Smooth muscle cell (in vitro differentiated cells): ENCODE measurements at regions not wholly inside any gene's neighbourhood (a gene's known extent, or its start where the extent isn't known, plus 50 kb on each side); places are given as distances from the start of the nearest gene placed in this dataset.

Experiments used
- DNase-seq: peaks from one replicate; lab custom pipeline; 2025; ENCODE audit not compliant: unreplicated experiment; lab: John Stamatoyannopoulos, UW
- H2AFZ ChIP-seq: fragments of 200-600 bp; sonication (generic); 2 replicates; pipeline ENCODE4 v1.6.0; 2016; ENCODE audit warnings: antibody characterized with exemption, low read depth, mild to moderate bottlenecking
- H3F3A ChIP-seq: fragments of 200-600 bp; sonication (generic); 2 replicates; pipeline ENCODE4 v1.6.0; 2017; ENCODE audit warnings: antibody characterized with exemption, low read depth
- H3K27ac ChIP-seq: fragments of 200-600 bp; sonication (generic); 2 replicates; pipeline ENCODE4 v1.5.1; 2016; ENCODE audit warnings: low read depth, mild to moderate bottlenecking
- H3K27me3 ChIP-seq: fragments of 200-600 bp; sonication (generic); 2 replicates; pipeline ENCODE4 v1.6.1; 2016; ENCODE audit warnings: low read depth, mild to moderate bottlenecking
- H3K36me3 ChIP-seq: fragments of 200-600 bp; sonication (generic); 2 replicates; pipeline ENCODE4 v1.5.1; 2016; ENCODE audit warnings: low read depth
- H3K4me1 ChIP-seq: fragments of 200-600 bp; sonication (generic); 2 replicates; pipeline ENCODE4 v1.5.1; 2016; ENCODE audit warnings: low read depth
- H3K4me2 ChIP-seq: fragments of 200-600 bp; sonication (generic); 2 replicates; pipeline ENCODE4 v1.6.0; 2016; ENCODE audit warnings: mild to moderate bottlenecking
- H3K4me3 ChIP-seq: fragments of 200-600 bp; sonication (generic); 2 replicates; pipeline ENCODE4 v1.5.1; 2016; ENCODE audit warnings: mild to moderate bottlenecking
- H3K79me2 ChIP-seq: fragments of 200-600 bp; sonication (generic); 2 replicates; pipeline ENCODE4 v1.6.0; 2016; ENCODE audit warnings: low read depth, mild to moderate bottlenecking
- H3K9ac ChIP-seq: fragments of 200-600 bp; sonication (generic); 2 replicates; pipeline ENCODE4 v1.6.0; 2016; ENCODE audit warnings: low read depth
- H3K9me3 ChIP-seq: fragments of 200-600 bp; sonication (generic); replicated peaks from 2 replicates; pipeline ENCODE4 v1.5.1; 2016; ENCODE audit warnings: low read depth
- H4K20me1 ChIP-seq: fragments of 200-600 bp; sonication (generic); 2 replicates; pipeline ENCODE4 v1.6.0; 2016; ENCODE audit warnings: low read depth
- WGBS: methylation state at CpG from one replicate; pipeline ENCODE4 v1.1.7; 2016; ENCODE audit warnings: low lambda C conversion rate; 5-methylcytosine and 5-hydroxymethylcytosine counted together
- TF ChIP-seq, protein P1 (sequence below): fragments of 200-600 bp; sonication (generic); IDR thresholded peaks from 2 replicates; pipeline ENCODE4 v1.5.1; 2017; ENCODE audit warnings: borderline replicate concordance, mild to moderate bottlenecking, antibody characterized with exemption; ENCODE audit not compliant: insufficient read depth, poor library complexity, severe bottlenecking

DNA sequence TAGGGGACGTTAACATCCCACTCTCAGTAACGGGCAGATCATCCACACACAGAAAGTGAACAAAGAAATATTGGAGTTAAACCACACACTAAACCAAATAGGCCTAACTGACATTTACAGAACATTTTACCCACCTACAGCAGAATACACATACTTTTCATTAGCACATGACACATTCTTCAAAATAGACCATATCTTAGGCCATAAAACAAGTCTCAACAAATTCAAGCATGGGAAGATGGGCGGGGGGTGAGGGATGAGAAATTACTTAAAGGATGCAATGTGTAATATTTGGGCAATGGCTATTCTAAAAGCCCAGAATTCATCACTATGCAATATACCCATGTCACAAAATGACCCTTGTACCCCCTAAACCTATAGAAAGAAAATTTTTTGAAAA lies 226.2 kb downstream of the ATPSCKMT start:
- Histone ChIP-seq H2AFZ (no peak overlapping the region), H3K4me3 (no peak overlapping the region), H3K36me3 (peaks cover 5% of the 10 kb centered on the region), H3K27ac (no peak overlapping the region), H3K79me2 (no peaks in the 10 kb centered on the region), H3K4me2 (no peak overlapping the region), H4K20me1 (no peaks in the 10 kb centered on the region), H3K27me3 (no peaks in the 10 kb centered on the region), H3K4me1 (no peaks in the 10 kb centered on the region), H3F3A (no peaks in the 10 kb centered on the region), H3K9me3 (no peaks in the 10 kb centered on the region), H3K9ac (no peak overlapping the region)
- WGBS, result 79% methylated on average over 3 of the region's 3 CpGs
- TF ChIP-seq, protein P1, sequence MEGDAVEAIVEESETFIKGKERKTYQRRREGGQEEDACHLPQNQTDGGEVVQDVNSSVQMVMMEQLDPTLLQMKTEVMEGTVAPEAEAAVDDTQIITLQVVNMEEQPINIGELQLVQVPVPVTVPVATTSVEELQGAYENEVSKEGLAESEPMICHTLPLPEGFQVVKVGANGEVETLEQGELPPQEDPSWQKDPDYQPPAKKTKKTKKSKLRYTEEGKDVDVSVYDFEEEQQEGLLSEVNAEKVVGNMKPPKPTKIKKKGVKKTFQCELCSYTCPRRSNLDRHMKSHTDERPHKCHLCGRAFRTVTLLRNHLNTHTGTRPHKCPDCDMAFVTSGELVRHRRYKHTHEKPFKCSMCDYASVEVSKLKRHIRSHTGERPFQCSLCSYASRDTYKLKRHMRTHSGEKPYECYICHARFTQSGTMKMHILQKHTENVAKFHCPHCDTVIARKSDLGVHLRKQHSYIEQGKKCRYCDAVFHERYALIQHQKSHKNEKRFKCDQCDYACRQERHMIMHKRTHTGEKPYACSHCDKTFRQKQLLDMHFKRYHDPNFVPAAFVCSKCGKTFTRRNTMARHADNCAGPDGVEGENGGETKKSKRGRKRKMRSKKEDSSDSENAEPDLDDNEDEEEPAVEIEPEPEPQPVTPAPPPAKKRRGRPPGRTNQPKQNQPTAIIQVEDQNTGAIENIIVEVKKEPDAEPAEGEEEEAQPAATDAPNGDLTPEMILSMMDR, result no peak
- DNase-seq, result no peak

DNA sequence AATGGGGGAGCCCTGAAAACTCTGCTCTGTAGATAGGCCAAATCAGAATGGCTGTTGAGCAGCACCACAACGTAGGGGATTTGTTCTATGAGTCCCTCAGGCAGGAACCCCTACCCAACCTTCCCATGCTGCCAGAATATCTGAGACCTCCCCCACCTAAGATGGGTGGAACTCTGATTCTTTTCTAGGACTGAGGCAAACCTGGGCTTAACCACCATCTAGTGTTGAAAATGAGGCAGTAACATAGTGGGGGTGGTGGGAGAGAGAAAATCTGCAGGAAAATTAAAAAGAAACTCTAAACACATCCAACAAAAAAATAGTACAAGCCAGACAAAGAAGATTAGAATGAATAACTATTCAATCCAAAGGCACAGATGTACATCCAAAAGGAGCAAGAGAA lies 228.4 kb downstream of the ATPSCKMT start:
- Histone ChIP-seq H3K27me3 (no peaks in the 10 kb centered on the region), H3K4me2 (no peak overlapping the region), H3K36me3 (peaks cover under 1% of the 10 kb centered on the region), H2AFZ (no peak overlapping the region), H3K4me3 (no peak overlapping the region), H3K27ac (no peak overlapping the region), H3F3A (no peaks in the 10 kb centered on the region), H3K4me1 (no peaks in the 10 kb centered on the region), H4K20me1 (no peaks in the 10 kb centered on the region), H3K79me2 (no peaks in the 10 kb centered on the region), H3K9me3 (no peaks in the 10 kb centered on the region), H3K9ac (no peak overlapping the region)
- TF ChIP-seq, protein P1, result no peak
- 80% methylated on average over 1 of the region's 1 CpG for WGBS
- no peak for DNase-seq

DNA sequence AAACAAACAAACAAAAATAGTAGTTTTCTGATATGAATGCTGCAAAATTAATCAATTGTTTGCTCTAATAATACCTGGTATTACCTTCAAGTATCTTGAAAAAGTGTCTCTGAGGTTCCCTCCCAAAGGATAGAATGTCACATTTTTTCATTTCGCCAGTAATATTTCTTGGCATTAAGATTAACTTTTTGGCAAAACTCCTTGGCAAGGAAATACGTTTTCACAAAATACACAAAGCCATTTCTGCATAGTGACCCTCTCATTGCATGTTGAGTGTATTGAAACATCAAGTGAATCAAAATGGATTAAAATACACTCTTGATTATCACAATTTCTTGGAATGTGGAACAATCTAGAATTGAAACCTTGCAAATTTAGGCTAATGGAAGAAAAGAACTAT lies 230.5 kb downstream of the ATPSCKMT start:
- H2AFZ ChIP-seq, result no peak overlapping the region
- TF ChIP-seq, protein P1, result no peak
- H3K4me2 ChIP-seq, result no peak overlapping the region
- H3K36me3 ChIP-seq, result no peaks in the 10 kb centered on the region
- H3K27me3 ChIP-seq, result no peaks in the 10 kb centered on the region
- no peak overlapping the region for H3K4me3 ChIP-seq
- no peaks in the 10 kb centered on the region for H3K9me3 ChIP-seq
- no peaks in the 10 kb centered on the region for H3K4me1 ChIP-seq
- no peaks in the 10 kb centered on the region for H3F3A ChIP-seq
- H4K20me1 ChIP-seq, result no peaks in the 10 kb centered on the region
- H3K9ac ChIP-seq, result no peak overlapping the region
- WGBS, result 48% methylated on average over 2 of the region's 2 CpGs
- H3K27ac ChIP-seq, result peak overlapping the region; percentile 92
- no peaks in the 10 kb centered on the region for H3K79me2 ChIP-seq
- no peak for DNase-seq

DNA sequence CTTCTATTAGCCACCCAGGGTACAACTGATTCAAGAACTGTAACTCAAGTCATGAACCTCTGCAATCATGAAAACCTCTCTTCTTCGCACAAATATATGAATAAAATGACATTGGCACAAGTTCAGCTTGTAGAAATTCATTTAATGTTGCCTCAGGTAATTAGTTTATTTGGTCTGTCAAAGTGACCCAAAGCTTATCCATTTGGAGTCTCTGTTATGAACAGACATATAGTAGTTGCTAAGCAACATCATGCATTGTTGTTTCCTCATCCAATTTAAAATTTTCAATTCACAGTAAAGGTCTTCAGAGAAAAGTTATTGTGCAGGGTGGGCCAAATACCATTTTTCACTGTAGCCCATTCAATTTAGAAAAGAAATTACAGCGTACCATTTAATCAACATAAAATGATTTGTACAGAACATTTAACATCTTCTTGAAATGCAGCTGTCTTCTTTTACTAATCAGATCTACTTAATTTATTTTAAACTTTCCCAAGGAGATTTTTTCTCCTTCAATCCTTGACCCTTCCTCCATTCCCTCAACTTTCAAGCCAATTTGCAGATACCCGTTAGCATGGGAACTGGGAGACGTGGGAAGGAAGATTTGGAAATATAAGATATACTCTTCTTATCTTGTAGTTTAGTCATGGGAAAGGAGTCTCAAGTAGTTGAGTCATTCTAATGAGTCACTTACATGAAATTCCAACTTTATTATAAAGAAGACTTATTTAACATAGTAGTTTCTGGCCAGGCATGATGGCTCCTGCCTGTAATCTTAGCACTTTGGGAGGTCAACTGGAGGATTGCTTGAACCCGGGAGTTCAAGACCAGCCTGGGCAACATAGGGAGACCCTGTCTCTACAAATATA lies 231.3 kb downstream of the ATPSCKMT start:
- no peaks in the 10 kb centered on the region for H3K4me1 ChIP-seq
- DNase-seq, result no peak
- H3K9ac ChIP-seq, result peak overlapping the region; percentile 33
- H4K20me1 ChIP-seq, result no peaks in the 10 kb centered on the region
- no peak overlapping the region for H2AFZ ChIP-seq
- TF ChIP-seq, protein P1, result no peak
- H3K36me3 ChIP-seq, result no peaks in the 10 kb centered on the region
- no peak overlapping the region for H3K4me3 ChIP-seq
- no peaks in the 10 kb centered on the region for H3K79me2 ChIP-seq
- H3K9me3 ChIP-seq, result no peaks in the 10 kb centered on the region
- 52% methylated on average over 5 of the region's 5 CpGs for WGBS
- H3K27me3 ChIP-seq, result no peaks in the 10 kb centered on the region
- peak overlapping the region; percentile 92 for H3K27ac ChIP-seq
- peak overlapping the region; percentile 40 for H3K4me2 ChIP-seq
- no peaks in the 10 kb centered on the region for H3F3A ChIP-seq
